DND-41 (cell line): ENCODE measurements at regions not wholly inside any gene's neighbourhood (a gene's known extent, or its start where the extent isn't known, plus 50 kb on each side); places are given as distances from the start of the nearest gene placed in this dataset.
"Not testable (repeated sequence)": the region's sequence is repeated elsewhere in the genome, so short reads cannot be mapped to it uniquely, and the experiment has no call there.

Experiments
- ATAC-seq: fragments of 200-7000 bp; cut with Tn5 transposase; 3 replicates; pipeline ENCODE4 v1.9.1; 2021; ENCODE audit warnings: low read depth; ENCODE audit not compliant: insufficient read depth
- DNase-seq: peaks from one replicate; pipeline ENCODE4 v3.0.0-alpha.2; 2020
- H2AFZ ChIP-seq: 2 replicates; pipeline ENCODE4 v1.6.0; 2012; ENCODE audit warnings: low read depth, low read length
- H3K27ac ChIP-seq: 2 replicates; pipeline ENCODE4 v1.5.1; 2012; ENCODE audit warnings: low read length, inconsistent platforms
- H3K27me3 ChIP-seq: fragments of 200-600 bp; sonication (generic); 2 replicates; pipeline ENCODE4 v1.6.0; 2012; ENCODE audit warnings: low read length, mild to moderate bottlenecking, inconsistent platforms; ENCODE audit not compliant: insufficient read depth, poor library complexity
- H3K36me3 ChIP-seq: 2 replicates; pipeline ENCODE4 v1.5.1; 2012; ENCODE audit warnings: low read length, inconsistent platforms; ENCODE audit not compliant: insufficient read depth
- H3K4me1 ChIP-seq: 2 replicates; pipeline ENCODE4 v1.5.1; 2012; ENCODE audit warnings: mild to moderate bottlenecking, low read length; ENCODE audit not compliant: insufficient read depth
- H3K4me2 ChIP-seq: 2 replicates; pipeline ENCODE4 v1.6.0; 2012; ENCODE audit warnings: mild to moderate bottlenecking, moderate library complexity, low read length, inconsistent platforms; ENCODE audit not compliant: insufficient read depth
- H3K4me3 ChIP-seq, 2 experiments: fragments of 200-600 bp in 1 of 2; shearing (Covaris generic) in 1 of 2; 2 replicates each; pipeline ENCODE4 v1.5.1; 2012 to 2016; ENCODE audit warnings: inconsistent platforms in 2 of 2, low read length in 2 of 2, mild to moderate bottlenecking in 2 of 2, low read depth in 1 of 2, moderate library complexity in 1 of 2
- H3K79me2 ChIP-seq: 2 replicates; pipeline ENCODE4 v1.6.0; 2012; ENCODE audit warnings: low read length, inconsistent platforms; ENCODE audit not compliant: insufficient read depth
- H3K9ac ChIP-seq: 2 replicates; pipeline ENCODE4 v1.6.0; 2012; ENCODE audit warnings: low read depth, mild to moderate bottlenecking, inconsistent platforms, low read length, moderate library complexity
- H3K9me3 ChIP-seq: 2 replicates; pipeline ENCODE4 v1.5.1; 2012; ENCODE audit warnings: low read length, moderate library complexity, mild to moderate bottlenecking, inconsistent platforms; ENCODE audit not compliant: insufficient read depth, severe bottlenecking
- H4K20me1 ChIP-seq: 2 replicates; pipeline ENCODE4 v1.6.0; 2012; ENCODE audit warnings: low read length; ENCODE audit not compliant: insufficient read depth
- EZH2 ChIP-seq: IDR thresholded peaks from 3 replicates; pipeline ENCODE4 v1.6.1; 2012; ENCODE audit warnings: borderline replicate concordance, low read depth, mild to moderate bottlenecking, moderate library complexity, low read length, inconsistent platforms; ENCODE audit not compliant: severe bottlenecking
- TF ChIP-seq, protein P1 (sequence below): IDR thresholded peaks from 2 replicates; pipeline ENCODE4 v1.5.1; 2012; ENCODE audit warnings: borderline replicate concordance, low read length, moderate library complexity, mild to moderate bottlenecking; ENCODE audit not compliant: poor library complexity, severe bottlenecking; ENCODE audit errors: extremely low read depth

GRCh38 chr2:163909411-163910080 lies 173.7 kb upstream of the FIGN start:
- H3K36me3 ChIP-seq, result no peaks in the 10 kb centered on the region
- H3K27ac ChIP-seq, result no peak overlapping the region
- no peaks in the 10 kb centered on the region for H4K20me1 ChIP-seq
- H3K27me3 ChIP-seq, result no peaks in the 10 kb centered on the region
- no peak overlapping the region for H3K4me3 ChIP-seq
- no peaks in the 10 kb centered on the region for H3K79me2 ChIP-seq
- H2AFZ ChIP-seq, result no peak overlapping the region
- H3K4me1 ChIP-seq, result no peaks in the 10 kb centered on the region
- H3K9me3 ChIP-seq, result no peaks in the 10 kb centered on the region
- no peak overlapping the region for H3K9ac ChIP-seq
- no peak for TF ChIP-seq EZH2
- TF ChIP-seq, protein P1, sequence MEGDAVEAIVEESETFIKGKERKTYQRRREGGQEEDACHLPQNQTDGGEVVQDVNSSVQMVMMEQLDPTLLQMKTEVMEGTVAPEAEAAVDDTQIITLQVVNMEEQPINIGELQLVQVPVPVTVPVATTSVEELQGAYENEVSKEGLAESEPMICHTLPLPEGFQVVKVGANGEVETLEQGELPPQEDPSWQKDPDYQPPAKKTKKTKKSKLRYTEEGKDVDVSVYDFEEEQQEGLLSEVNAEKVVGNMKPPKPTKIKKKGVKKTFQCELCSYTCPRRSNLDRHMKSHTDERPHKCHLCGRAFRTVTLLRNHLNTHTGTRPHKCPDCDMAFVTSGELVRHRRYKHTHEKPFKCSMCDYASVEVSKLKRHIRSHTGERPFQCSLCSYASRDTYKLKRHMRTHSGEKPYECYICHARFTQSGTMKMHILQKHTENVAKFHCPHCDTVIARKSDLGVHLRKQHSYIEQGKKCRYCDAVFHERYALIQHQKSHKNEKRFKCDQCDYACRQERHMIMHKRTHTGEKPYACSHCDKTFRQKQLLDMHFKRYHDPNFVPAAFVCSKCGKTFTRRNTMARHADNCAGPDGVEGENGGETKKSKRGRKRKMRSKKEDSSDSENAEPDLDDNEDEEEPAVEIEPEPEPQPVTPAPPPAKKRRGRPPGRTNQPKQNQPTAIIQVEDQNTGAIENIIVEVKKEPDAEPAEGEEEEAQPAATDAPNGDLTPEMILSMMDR, result no peak
- DNase-seq (no peak), ATAC-seq (no peak)
- H3K4me2 ChIP-seq, result no peak overlapping the region

DNA sequence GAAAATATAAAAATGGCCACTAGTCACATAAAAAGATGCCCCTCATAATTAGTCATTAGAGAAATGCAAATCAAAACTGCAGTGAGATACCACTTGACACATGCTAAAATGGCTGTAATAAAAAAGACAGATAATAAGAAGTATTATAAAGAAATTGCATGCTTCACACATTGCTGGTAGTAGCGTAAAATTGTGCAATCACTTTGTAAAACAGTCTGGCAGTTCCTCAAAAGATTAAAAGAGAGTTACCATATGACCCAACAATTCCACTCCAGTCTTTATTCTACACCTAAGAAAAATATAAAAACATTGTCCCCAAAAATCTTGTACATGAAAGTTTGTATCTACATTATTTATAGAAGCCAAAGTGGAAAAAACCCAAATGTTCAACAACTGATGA lies 170.6 kb upstream of the FIGN start:
- Histone ChIP-seq H3K4me2 (no peak overlapping the region), H3K9me3 (no peaks in the 10 kb centered on the region), H3K36me3 (no peaks in the 10 kb centered on the region), H3K9ac (no peak overlapping the region), H3K4me1 (no peaks in the 10 kb centered on the region), H3K27ac (no peak overlapping the region), H2AFZ (no peak overlapping the region), H3K27me3 (no peaks in the 10 kb centered on the region), H3K4me3 (no peak overlapping the region), H3K79me2 (no peaks in the 10 kb centered on the region), H4K20me1 (no peaks in the 10 kb centered on the region)
- TF ChIP-seq, protein P1, result no peak
- no peak for TF ChIP-seq EZH2
- DNase-seq (no peak), ATAC-seq (no peak)

DNA sequence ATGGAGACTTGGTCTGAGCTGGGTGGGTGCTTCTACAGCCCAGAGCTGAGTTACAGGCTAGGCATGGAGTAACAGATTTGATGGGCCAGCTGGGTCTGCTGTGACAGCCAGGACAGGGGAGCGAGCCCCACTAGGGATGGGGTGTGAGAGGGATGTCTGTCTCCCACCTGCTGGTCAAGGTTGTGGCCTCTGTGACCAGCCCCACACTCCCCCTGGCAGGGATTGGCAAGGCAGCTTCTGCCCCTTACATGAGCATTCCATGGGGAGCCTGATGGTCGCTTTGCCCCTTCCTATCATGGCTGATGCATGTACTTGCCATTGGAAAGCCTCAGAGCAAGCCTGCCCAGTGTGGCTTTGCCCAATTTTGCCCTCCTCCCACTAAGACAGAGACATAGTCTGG lies 162.0 kb upstream of the FIGN start:
- TF ChIP-seq, protein P1, result no peak
- TF ChIP-seq EZH2, result no peak

DNA sequence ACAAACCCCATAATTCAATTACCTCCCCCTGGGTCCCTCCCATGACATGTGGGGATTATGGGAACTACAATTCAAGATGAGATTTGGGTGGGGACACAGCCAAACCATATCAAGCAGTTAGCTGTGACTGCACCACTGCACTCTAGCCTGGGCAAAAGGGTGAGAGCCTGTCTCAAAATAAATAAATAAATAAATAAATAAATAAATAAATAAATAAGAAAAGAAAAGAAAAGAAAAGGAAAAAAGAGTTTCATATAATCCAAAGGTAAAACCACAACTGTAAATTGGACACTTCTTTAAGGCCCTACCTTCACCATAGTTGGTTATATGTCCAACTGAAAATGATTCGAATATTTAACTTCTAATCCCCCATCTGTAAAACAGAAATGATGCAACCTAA lies 157.6 kb upstream of the FIGN start:
- not testable (repeated sequence) for DNase-seq, H3K4me2 ChIP-seq, H3K9me3 ChIP-seq, H3K79me2 ChIP-seq, H3K36me3 ChIP-seq, H4K20me1 ChIP-seq, H3K27me3 ChIP-seq, H3K4me1 ChIP-seq, H2AFZ ChIP-seq, H3K4me3 ChIP-seq, H3K9ac ChIP-seq, ATAC-seq, H3K27ac ChIP-seq

More for the DNA sequence above, 162.0 kb upstream of the FIGN start:
- no peak for DNase-seq
- Histone ChIP-seq H4K20me1 (no peaks in the 10 kb centered on the region), H3K36me3 (no peaks in the 10 kb centered on the region), H3K27ac (no peak overlapping the region), H3K9me3 (peaks cover 3% of the 10 kb centered on the region), H3K9ac (no peak overlapping the region), H3K4me1 (no peaks in the 10 kb centered on the region), H3K4me3 (no peak overlapping the region), H3K4me2 (no peak overlapping the region), H2AFZ (no peak overlapping the region), H3K79me2 (no peaks in the 10 kb centered on the region), H3K27me3 (no peaks in the 10 kb centered on the region)
- ATAC-seq, result no peak
